K562 (cell line): ENCODE measurements at regions not wholly inside any gene's neighbourhood (a gene's known extent, or its start where the extent isn't known, plus 50 kb on each side); places are given as distances from the start of the nearest gene placed in this dataset.

Experiments used
- ARID1B ChIP-seq: fragments of 450-650 bp; IDR thresholded peaks from 2 replicates; pipeline ENCODE4 v1.6.1; 2016; ENCODE audit warnings: antibody characterized with exemption, mild to moderate bottlenecking, inconsistent platforms
- ATF3 ChIP-seq, 2 experiments: fragments of 450-650 bp in 1 of 2; sonication (generic) in 1 of 2; formaldehyde crosslinking in 1 of 2; IDR thresholded peaks in 1 of 2; conservative IDR thresholded peaks in 1 of 2; 2 replicates each; pipeline versions ENCODE4 v1.6.1 to v1.8.1; 2016 to 2023; ENCODE audit warnings: mild to moderate bottlenecking in 2 of 2, moderate library complexity in 2 of 2, inconsistent platforms in 1 of 2, missing genetic modification reagents in 1 of 2
- BACH1 ChIP-seq: fragments of 200-800 bp; sonication (Bioruptor generic); IDR thresholded peaks from 2 replicates; pipeline ENCODE4 v1.6.1; 2016; ENCODE audit warnings: missing genetic modification characterization, missing compliant biosample characterization
- ELF4 ChIP-seq: fragments of 450-650 bp; formaldehyde crosslinking; IDR thresholded peaks from 2 replicates; pipeline ENCODE4 v1.4.0; 2022; ENCODE audit warnings: missing genetic modification characterization
- ETS1 ChIP-seq: conservative IDR thresholded peaks from 2 replicates; pipeline ENCODE4 v1.6.1; 2011; ENCODE audit warnings: low read depth, mild to moderate bottlenecking, low read length; ENCODE audit not compliant: control insufficient read depth
- HIVEP1 ChIP-seq: fragments of 250-450 bp; sonication (Bioruptor Pico); IDR thresholded peaks from 2 replicates; pipeline ENCODE4 v1.4.0; 2020; ENCODE audit warnings: mild to moderate bottlenecking
- KDM5B ChIP-seq: fragments of 200-600 bp; sonication (generic); IDR thresholded peaks from 2 replicates; pipeline ENCODE4 v1.6.1; 2012; ENCODE audit warnings: low read depth, mild to moderate bottlenecking, moderate library complexity, low read length, control low read depth, inconsistent platforms; ENCODE audit not compliant: insufficient replicate concordance
- MYC ChIP-seq, 2 experiments: fragments of 250-450 bp in 1 of 2; sonication (Bioruptor Pico) in 1 of 2; IDR thresholded peaks; 2 replicates each; pipeline versions ENCODE4 v1.5.1 to v1.6.1; 2012 to 2021; ENCODE audit warnings: low read depth in 2 of 2, borderline replicate concordance in 1 of 2, improper control_type of control experiment in 1 of 2, low read length in 1 of 2, mild to moderate bottlenecking in 1 of 2, moderate library complexity in 1 of 2
- NR2C2 ChIP-seq, 2 experiments: fragments of 200-800 bp in 1 of 2; sonication (Bioruptor generic) in 1 of 2; sonication (generic) in 1 of 2; formaldehyde crosslinking in 1 of 2; IDR thresholded peaks; 2 replicates each; pipeline versions ENCODE4 v1.6.1 to v1.8.0; 2016 to 2022; ENCODE audit warnings: mild to moderate bottlenecking in 1 of 2, missing compliant biosample characterization in 1 of 2, missing genetic modification characterization in 1 of 2, missing genetic modification reagents in 1 of 2
- POLR2A ChIP-seq: fragments of 450-650 bp; conservative IDR thresholded peaks from 2 replicates; pipeline ENCODE4 v1.6.1; 2016
- PURB ChIP-seq: sonication (generic); formaldehyde crosslinking; IDR thresholded peaks from 2 replicates; pipeline ENCODE4 v1.9.0; 2021; ENCODE audit warnings: low read depth, mild to moderate bottlenecking, missing genetic modification reagents
- TBP ChIP-seq: optimal IDR thresholded peaks from 2 replicates; pipeline ENCODE3; 2011; ENCODE audit warnings: low read depth, low read length, improper control_type of control experiment
- TF ChIP-seq, protein P1 (sequence below), 3 experiments: IDR thresholded peaks in 2 of 3; conservative IDR thresholded peaks in 1 of 3; 2 replicates each; pipeline ENCODE4 v1.5.1; 2011 to 2012; ENCODE audit warnings: low read length in 3 of 3, mild to moderate bottlenecking in 3 of 3, control low read depth in 2 of 3, improper control_type of control experiment in 1 of 3, inconsistent platforms in 1 of 3, low read depth in 1 of 3, mixed read lengths in 1 of 3, moderate library complexity in 1 of 3; ENCODE audit not compliant: insufficient read depth in 2 of 3

DNA sequence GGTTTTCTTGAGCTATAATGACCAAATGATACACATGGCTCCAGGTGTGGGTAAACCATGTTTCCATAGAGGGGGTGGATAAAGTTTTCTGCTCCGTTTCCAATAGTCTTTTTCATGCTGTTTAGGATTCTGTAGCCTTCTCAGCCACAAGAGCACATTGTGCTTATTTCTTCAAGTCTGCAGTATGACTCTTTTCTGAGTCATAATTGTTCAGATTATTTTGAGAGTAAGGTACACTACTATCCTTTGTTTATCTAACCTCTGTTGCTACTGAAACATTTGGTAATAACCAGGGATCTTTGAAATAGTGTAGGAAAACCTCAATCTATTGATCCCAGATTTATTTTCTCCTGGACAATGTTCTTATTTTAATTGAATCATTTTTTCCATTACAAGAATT, 247.9 kb upstream of the BMP2 start:
- TF ChIP-seq TBP (no peak), POLR2A (no peak), BACH1 (tag) (no peak), NR2C2 (CRISPR knock-in tag; IDR thresholded peaks at IDR 0.05) (no peak), NR2C2 (tag; IDR thresholded peaks at IDR 0.05) (no peak), MYC (IDR thresholded peaks at IDR 0.05; ENCODE audit: low read depth, low read length) (no peak), MYC (CRISPR knock-in tag; IDR thresholded peaks at IDR 0.05; ENCODE audit: borderline replicate concordance, low read depth) (no peak), KDM5B (no peak), ATF3 (IDR thresholded peaks at IDR 0.05) (no peak), ATF3 (CRISPR knock-in tag; conservative IDR thresholded peaks at IDR 0.05) (no peak), ARID1B (no peak), ELF4 (CRISPR knock-in tag) (no peak), PURB (CRISPR knock-in tag) (no peak), ETS1 (no peak), HIVEP1 (no peak)
- TF ChIP-seq, protein P1, sequence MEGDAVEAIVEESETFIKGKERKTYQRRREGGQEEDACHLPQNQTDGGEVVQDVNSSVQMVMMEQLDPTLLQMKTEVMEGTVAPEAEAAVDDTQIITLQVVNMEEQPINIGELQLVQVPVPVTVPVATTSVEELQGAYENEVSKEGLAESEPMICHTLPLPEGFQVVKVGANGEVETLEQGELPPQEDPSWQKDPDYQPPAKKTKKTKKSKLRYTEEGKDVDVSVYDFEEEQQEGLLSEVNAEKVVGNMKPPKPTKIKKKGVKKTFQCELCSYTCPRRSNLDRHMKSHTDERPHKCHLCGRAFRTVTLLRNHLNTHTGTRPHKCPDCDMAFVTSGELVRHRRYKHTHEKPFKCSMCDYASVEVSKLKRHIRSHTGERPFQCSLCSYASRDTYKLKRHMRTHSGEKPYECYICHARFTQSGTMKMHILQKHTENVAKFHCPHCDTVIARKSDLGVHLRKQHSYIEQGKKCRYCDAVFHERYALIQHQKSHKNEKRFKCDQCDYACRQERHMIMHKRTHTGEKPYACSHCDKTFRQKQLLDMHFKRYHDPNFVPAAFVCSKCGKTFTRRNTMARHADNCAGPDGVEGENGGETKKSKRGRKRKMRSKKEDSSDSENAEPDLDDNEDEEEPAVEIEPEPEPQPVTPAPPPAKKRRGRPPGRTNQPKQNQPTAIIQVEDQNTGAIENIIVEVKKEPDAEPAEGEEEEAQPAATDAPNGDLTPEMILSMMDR (IDR thresholded peaks at IDR 0.05 in 2 of 3, conservative IDR thresholded peaks at IDR 0.05 in 1 of 3; ENCODE audit: insufficient read depth in 2 of 3, low read depth in 1 of 3, low read length in 3 of 3) = no peak
